ENCODE measurements at regions not wholly inside any gene's neighbourhood (a gene's known extent, or its start where the extent isn't known, plus 50 kb on each side); places are given as distances from the start of the nearest gene placed in this dataset.

DNA sequence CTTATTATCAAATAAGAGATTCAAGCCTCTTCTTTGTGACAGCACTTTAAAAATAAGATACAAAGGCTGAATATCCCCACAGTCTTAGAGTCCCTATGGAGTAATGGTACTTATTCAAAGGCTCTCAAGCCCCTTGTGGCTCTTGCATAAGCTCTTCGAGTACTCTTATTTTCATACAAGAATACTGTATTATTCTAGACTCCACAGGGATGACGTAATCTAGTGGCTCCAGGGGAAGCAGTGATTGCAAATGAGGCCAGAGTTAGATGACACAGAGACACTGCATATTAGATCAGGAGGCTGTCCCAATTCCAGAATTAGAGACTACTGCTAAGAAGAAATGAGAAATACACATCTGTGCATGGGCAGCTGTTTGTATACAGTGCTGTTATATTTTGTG lies 1195.9 kb upstream of the MAP3K7 start:
- FAIRE-seq: no peak
- Histone ChIP-seq H3K27ac (ENCODE audit: low read depth, low read length) (no peak overlapping the region), H3K79me1 (ENCODE audit: low read depth, low read length) (no peaks in the 10 kb centered on the region), H3K4me3 (ENCODE audit: extremely low read depth in 1 of 4, insufficient read depth in 2 of 4, low read depth in 3 of 4, low read length in 4 of 4) (no peak overlapping the region), H3K4ac (replicated peaks; ENCODE audit: insufficient read length, low read depth, low read length) (no peak overlapping the region), H3K27me3 (replicated peaks in 1 of 4; ENCODE audit: control insufficient read depth in 3 of 4, extremely low read depth in 1 of 4, insufficient read depth in 3 of 4, low read length in 3 of 4) (no peaks in the 10 kb centered on the region), H3K23ac (ENCODE audit: insufficient read length) (no peak overlapping the region), H4K20me1 (replicated peaks in 1 of 2; ENCODE audit: control insufficient read depth in 1 of 2, insufficient read depth in 2 of 2, low read length in 2 of 2) (no peaks in the 10 kb centered on the region), H2BK15ac (ENCODE audit: low read length) (no peak overlapping the region), H3K23me2 (ENCODE audit: low read depth, low read length) (no peaks in the 10 kb centered on the region), H4K91ac (replicated peaks; ENCODE audit: insufficient read length, low read length) (no peak overlapping the region), H3K14ac (ENCODE audit: insufficient read length) (no peak overlapping the region), H3K9ac (replicated peaks in 1 of 4; ENCODE audit: extremely low read depth in 1 of 4, low read depth in 3 of 4, low read length in 3 of 4) (no peak overlapping the region), H4K8ac (ENCODE audit: extremely low read depth, insufficient read depth, low read length) (no peak overlapping the region), H3K79me2 (ENCODE audit: control insufficient read depth in 1 of 2, insufficient read depth in 2 of 2, low read length in 2 of 2) (no peaks in the 10 kb centered on the region), H2BK5ac (ENCODE audit: low read depth, low read length) (no peak overlapping the region), H3K36me3 (ENCODE audit: control insufficient read depth in 2 of 4, insufficient read depth in 4 of 4, low read length in 3 of 4) (no peaks in the 10 kb centered on the region; a peak in 1 of 8 replicates), H4K5ac (ENCODE audit: insufficient read length, low read depth, low read length) (no peak overlapping the region), H3K4me1 (replicated peaks in 1 of 4; ENCODE audit: control insufficient read depth in 3 of 4, insufficient read depth in 4 of 4, low read length in 3 of 4) (peaks cover 4 to 12% (median 5%) of the 10 kb centered on the region in 4 experiments; a peak in 5 of 7 replicates), H3K9me3 (ENCODE audit: insufficient read depth in 2 of 2, low read depth in 1 of 2, low read length in 1 of 2) (0 out of 4 replicates have a peak, but pooled peaks cover 0 to 4% of the 10 kb centered on the region in 2 experiments), H2BK12ac (ENCODE audit: low read depth, low read length) (no peak overlapping the region), H3K56ac (replicated peaks; ENCODE audit: insufficient read length, low read depth, low read length) (no peak overlapping the region), H2BK20ac (ENCODE audit: low read length) (no peak overlapping the region), H3K4me2 (ENCODE audit: insufficient read depth in 1 of 2, low read depth in 2 of 2, low read length in 2 of 2) (no peak overlapping the region), H2AFZ (ENCODE audit: low read length) (no peak overlapping the region), H2BK120ac (replicated peaks; ENCODE audit: low read depth, low read length) (no peak overlapping the region), H2AK5ac (ENCODE audit: low read depth, low read length) (no peak overlapping the region), H3K18ac (ENCODE audit: extremely low read depth, low read length) (no peak overlapping the region)
- ChIA-PET CTCF (ENCODE audit: partially characterized antibody) (no interaction called here), POLR2A (ENCODE audit: partially characterized antibody) (no interaction called here)
- 81% methylated on average over 2 of the region's 2 CpGs; no CpG with 5 or more reads in 1 of the 2 experiments for WGBS, 2 experiments (ENCODE audit: extremely low coverage in 1 of 2, insufficient coverage in 1 of 2, insufficient read length in 1 of 2, insufficient replicate concordance in 2 of 2, low coverage in 1 of 2, low lambda C conversion rate in 2 of 2, missing lambda C conversion rate in 1 of 2)
- DNase-seq (ENCODE audit: low read depth in 1 of 2, low spot score in 2 of 2): no peak
- TF ChIP-seq SAP30 (IDR thresholded peaks at IDR 0.05; ENCODE audit: insufficient read depth, insufficient replicate concordance, low read length): no peak
- TF ChIP-seq EP300 (IDR thresholded peaks at IDR 0.05; ENCODE audit: borderline replicate concordance in 1 of 2, low read depth in 2 of 2, low read length in 2 of 2): no peak
- no peak for TF ChIP-seq SRF (IDR thresholded peaks at IDR 0.05; ENCODE audit: low read depth, low read length)
- peak; percentile 37; the same call in 1 of the 2 replicates for TF ChIP-seq CEBPB (IDR thresholded peaks at IDR 0.05; ENCODE audit: low read depth, low read length)
- TF ChIP-seq CHD2 (IDR thresholded peaks at IDR 0.05; ENCODE audit: low read length): no peak

Data from H1 (cell line).